Tibial nerve (tissue), 4 donors: ENCODE measurements at regions not wholly inside any gene's neighbourhood (a gene's known extent, or its start where the extent isn't known, plus 50 kb on each side); places are given as distances from the start of the nearest gene placed in this dataset.

Experiments
- EP300 ChIP-seq, 2 donors: sonication (generic); formaldehyde crosslinking; IDR thresholded peaks; one replicate each; pipeline ENCODE4 v1.6.1; 2017; ENCODE audit warnings: antibody characterized with exemption in 2 of 2, mild to moderate bottlenecking in 1 of 2
- POLR2A ChIP-seq, 2 donors: fragments of 450-650 bp; IDR thresholded peaks; one replicate each; pipeline ENCODE4 v1.6.1; 2017; ENCODE audit warnings: antibody characterized with exemption in 2 of 2, mild to moderate bottlenecking in 2 of 2, moderate library complexity in 2 of 2
- TF ChIP-seq, protein P1 (sequence below), 5 experiments: fragments of 200-600 bp in 3 of 5; fragments of 450-650 bp in 2 of 5; sonication (generic) in 3 of 5; IDR thresholded peaks; one replicate each; pipeline ENCODE4 v1.5.1; 2016 to 2019; ENCODE audit warnings: antibody characterized with exemption in 5 of 5, mild to moderate bottlenecking in 3 of 5, moderate library complexity in 2 of 5

- TF ChIP-seq, protein P1, sequence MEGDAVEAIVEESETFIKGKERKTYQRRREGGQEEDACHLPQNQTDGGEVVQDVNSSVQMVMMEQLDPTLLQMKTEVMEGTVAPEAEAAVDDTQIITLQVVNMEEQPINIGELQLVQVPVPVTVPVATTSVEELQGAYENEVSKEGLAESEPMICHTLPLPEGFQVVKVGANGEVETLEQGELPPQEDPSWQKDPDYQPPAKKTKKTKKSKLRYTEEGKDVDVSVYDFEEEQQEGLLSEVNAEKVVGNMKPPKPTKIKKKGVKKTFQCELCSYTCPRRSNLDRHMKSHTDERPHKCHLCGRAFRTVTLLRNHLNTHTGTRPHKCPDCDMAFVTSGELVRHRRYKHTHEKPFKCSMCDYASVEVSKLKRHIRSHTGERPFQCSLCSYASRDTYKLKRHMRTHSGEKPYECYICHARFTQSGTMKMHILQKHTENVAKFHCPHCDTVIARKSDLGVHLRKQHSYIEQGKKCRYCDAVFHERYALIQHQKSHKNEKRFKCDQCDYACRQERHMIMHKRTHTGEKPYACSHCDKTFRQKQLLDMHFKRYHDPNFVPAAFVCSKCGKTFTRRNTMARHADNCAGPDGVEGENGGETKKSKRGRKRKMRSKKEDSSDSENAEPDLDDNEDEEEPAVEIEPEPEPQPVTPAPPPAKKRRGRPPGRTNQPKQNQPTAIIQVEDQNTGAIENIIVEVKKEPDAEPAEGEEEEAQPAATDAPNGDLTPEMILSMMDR (IDR thresholded peaks at IDR 0.05): no peak
- TF ChIP-seq EP300 (IDR thresholded peaks at IDR 0.05) (no peak), POLR2A (IDR thresholded peaks at IDR 0.05) (no peak)
These were observed 96.6 kb upstream of the KCNA4 start for GRCh38 chr11:30113326-30113898.
